Trophoblast cell (in vitro differentiated cells and primary cell): ENCODE measurements at regions not wholly inside any gene's neighbourhood (a gene's known extent, or its start where the extent isn't known, plus 50 kb on each side); places are given as distances from the start of the nearest gene placed in this dataset.

Experiments
- DNase-seq, 2 donors: peaks; one replicate each; pipeline ENCODE4 v3.0.0-alpha.2; 2016
- H2AFZ ChIP-seq: 2 replicates; pipeline ENCODE4 v1.6.1; 2013; ENCODE audit warnings: low read length, moderate library complexity, mild to moderate bottlenecking; ENCODE audit not compliant: insufficient read depth, poor library complexity
- H2AK5ac ChIP-seq: 2 replicates; pipeline ENCODE4 v1.6.1; 2013; ENCODE audit warnings: mild to moderate bottlenecking, low read length
- H2BK120ac ChIP-seq: 2 replicates; pipeline ENCODE4 v1.6.1; 2013; ENCODE audit warnings: low read length, mild to moderate bottlenecking, moderate library complexity; ENCODE audit not compliant: insufficient read depth, poor library complexity
- H2BK12ac ChIP-seq: 2 replicates; pipeline ENCODE4 v1.6.1; 2013; ENCODE audit warnings: mild to moderate bottlenecking, low read length, moderate library complexity
- H2BK5ac ChIP-seq: 2 replicates; pipeline ENCODE4 v1.6.1; 2013; ENCODE audit warnings: low read length, low read depth, moderate library complexity, mild to moderate bottlenecking; ENCODE audit not compliant: poor library complexity
- H3K14ac ChIP-seq: 2 replicates; pipeline ENCODE4 v1.6.1; 2013; ENCODE audit warnings: mild to moderate bottlenecking, low read length
- H3K18ac ChIP-seq: 2 replicates; pipeline ENCODE4 v1.6.1; 2013; ENCODE audit warnings: mild to moderate bottlenecking, low read length
- H3K23ac ChIP-seq: 2 replicates; pipeline ENCODE4 v1.6.1; 2013; ENCODE audit warnings: low read length
- H3K27ac ChIP-seq: 2 replicates; pipeline ENCODE4 v1.5.1; 2013; ENCODE audit warnings: low read depth, mild to moderate bottlenecking, inconsistent platforms, low read length, moderate library complexity
- H3K27me3 ChIP-seq: 2 replicates; pipeline ENCODE4 v1.6.1; 2013; ENCODE audit warnings: inconsistent platforms, mild to moderate bottlenecking, low read length, moderate library complexity; ENCODE audit not compliant: insufficient read depth
- H3K36me3 ChIP-seq, 2 experiments: 1 replicate in 1 of 2; 2 replicates in 1 of 2; pipeline ENCODE4 v1.6.1; 2013; ENCODE audit warnings: low read length in 2 of 2, mild to moderate bottlenecking in 2 of 2, moderate library complexity in 1 of 2; ENCODE audit not compliant: insufficient read depth in 2 of 2, control insufficient read depth in 1 of 2
- H3K4ac ChIP-seq: 2 replicates; pipeline ENCODE4 v1.6.1; 2013; ENCODE audit warnings: low read depth, mild to moderate bottlenecking, low read length, moderate library complexity
- H3K4me1 ChIP-seq, 2 experiments: 1 replicate in 1 of 2; 2 replicates in 1 of 2; pipeline ENCODE4 v1.6.1; 2013; ENCODE audit warnings: low read length in 2 of 2, mild to moderate bottlenecking in 2 of 2, moderate library complexity in 1 of 2; ENCODE audit not compliant: insufficient read depth in 2 of 2, control insufficient read depth in 1 of 2
- H3K4me2 ChIP-seq: 2 replicates; pipeline ENCODE4 v1.6.1; 2013; ENCODE audit warnings: inconsistent platforms, mild to moderate bottlenecking, low read length, moderate library complexity
- H3K4me3 ChIP-seq: 2 replicates; pipeline ENCODE4 v1.5.1; 2013; ENCODE audit warnings: mild to moderate bottlenecking, low read depth, low read length, inconsistent platforms
- H3K79me1 ChIP-seq: one replicate; pipeline ENCODE4 v1.6.1; 2013; ENCODE audit warnings: low read length
- H3K79me2 ChIP-seq: 2 replicates; pipeline ENCODE4 v1.6.1; 2013; ENCODE audit warnings: low read length, mild to moderate bottlenecking; ENCODE audit not compliant: control insufficient read depth, insufficient read depth, poor library complexity
- H3K9ac ChIP-seq: 2 replicates; pipeline ENCODE4 v1.6.1; 2013; ENCODE audit warnings: mild to moderate bottlenecking, low read length
- H3K9me3 ChIP-seq: 2 replicates; pipeline ENCODE4 v1.6.1; 2013; ENCODE audit warnings: low read depth, mild to moderate bottlenecking, control low read depth, inconsistent platforms, low read length; ENCODE audit not compliant: insufficient read depth
- H4K12ac ChIP-seq: 2 replicates; pipeline ENCODE4 v1.6.1; 2013; ENCODE audit warnings: low read depth, mild to moderate bottlenecking, low read length, moderate library complexity
- H4K8ac ChIP-seq: 2 replicates; pipeline ENCODE4 v1.6.1; 2013; ENCODE audit warnings: low read depth, mild to moderate bottlenecking, low read length, moderate library complexity
- H4K91ac ChIP-seq: one replicate; pipeline ENCODE4 v1.6.1; 2013; ENCODE audit warnings: low read depth, mild to moderate bottlenecking, low read length, moderate library complexity
- WGBS: extraction: QIAGEN DNeasy Blood & Tissue Kit; methylation state at CpG from one replicate; pipeline ENCODE4 v1.1.7; 2013; ENCODE audit warnings: missing lambda C conversion rate; ENCODE audit not compliant: insufficient read length, insufficient coverage; ENCODE audit errors: extremely low coverage; 5-methylcytosine and 5-hydroxymethylcytosine counted together

- no CpG with 5 or more reads among the region's 14 CpGs for WGBS
- no peaks in the 10 kb centered on the region for H3K4me1 ChIP-seq
- no peak overlapping the region for H3K23ac ChIP-seq
- H3K79me1 ChIP-seq: no peaks in the 10 kb centered on the region
- H3K4me3 ChIP-seq: no peak overlapping the region
- no peak overlapping the region for H2AK5ac ChIP-seq
- no peak for DNase-seq
- H3K9ac ChIP-seq: no peak overlapping the region
- H3K79me2 ChIP-seq: no peaks in the 10 kb centered on the region
- H2BK5ac ChIP-seq: no peak overlapping the region
- H3K36me3 ChIP-seq: no peaks in the 10 kb centered on the region
- H3K4ac ChIP-seq: no peak overlapping the region
- no peak overlapping the region for H2BK12ac ChIP-seq
- no peak overlapping the region for H4K91ac ChIP-seq
- H3K14ac ChIP-seq: no peak overlapping the region
- no peak overlapping the region for H4K12ac ChIP-seq
- H3K27ac ChIP-seq: no peak overlapping the region
- no peak overlapping the region for H3K4me2 ChIP-seq
- no peak overlapping the region for H2AFZ ChIP-seq
- no peak overlapping the region for H3K18ac ChIP-seq
- peaks cover 12% of the 10 kb centered on the region for H3K9me3 ChIP-seq
- H2BK120ac ChIP-seq: no peak overlapping the region
- H3K27me3 ChIP-seq: no peaks in the 10 kb centered on the region
- no peak overlapping the region for H4K8ac ChIP-seq
Observed at GRCh38 chr10:131495892-131496291, 184.4 kb upstream of the TCERG1L start.

GRCh38 chr10:131496351-131497052 is 185.0 kb upstream of the TCERG1L start:
- Histone ChIP-seq H4K8ac (no peak overlapping the region), H4K91ac (no peak overlapping the region), H3K36me3 (no peaks in the 10 kb centered on the region), H3K79me2 (no peaks in the 10 kb centered on the region), H2BK5ac (no peak overlapping the region), H3K18ac (no peak overlapping the region), H3K23ac (no peak overlapping the region), H2BK120ac (no peak overlapping the region), H3K9ac (no peak overlapping the region), H2AK5ac (no peak overlapping the region), H3K4me3 (peak overlapping the region; percentile 40), H3K79me1 (no peaks in the 10 kb centered on the region), H3K4me1 (no peaks in the 10 kb centered on the region), H2BK12ac (no peak overlapping the region), H3K27ac (no peak overlapping the region), H3K4ac (no peak overlapping the region), H4K12ac (no peak overlapping the region), H3K14ac (no peak overlapping the region), H3K9me3 (peaks cover 15% of the 10 kb centered on the region), H3K4me2 (no peak overlapping the region), H2AFZ (no peak overlapping the region), H3K27me3 (no peaks in the 10 kb centered on the region)
- no peak for DNase-seq
- WGBS: no CpG with 5 or more reads among the region's 16 CpGs

GRCh38 chr10:131499566-131499965 is 188.0 kb upstream of the TCERG1L start:
- WGBS: no CpG with 5 or more reads among the region's 3 CpGs
- H2AFZ ChIP-seq: no peak overlapping the region
- H3K79me2 ChIP-seq: no peaks in the 10 kb centered on the region
- no peaks in the 10 kb centered on the region for H3K36me3 ChIP-seq
- no peaks in the 10 kb centered on the region for H3K4me1 ChIP-seq
- no peak overlapping the region for H3K4me2 ChIP-seq
- H3K79me1 ChIP-seq: no peaks in the 10 kb centered on the region
- no peak overlapping the region for H2AK5ac ChIP-seq
- no peak overlapping the region for H3K18ac ChIP-seq
- H2BK12ac ChIP-seq: no peak overlapping the region
- H2BK5ac ChIP-seq: no peak overlapping the region
- no peak overlapping the region for H3K27ac ChIP-seq
- no peaks in the 10 kb centered on the region for H3K27me3 ChIP-seq
- DNase-seq: no peak
- H3K23ac ChIP-seq: no peak overlapping the region
- H3K9ac ChIP-seq: no peak overlapping the region
- H3K14ac ChIP-seq: no peak overlapping the region
- no peak overlapping the region for H2BK120ac ChIP-seq
- no peak overlapping the region for H3K4me3 ChIP-seq
- H4K91ac ChIP-seq: no peak overlapping the region
- no peak overlapping the region for H4K12ac ChIP-seq
- H3K9me3 ChIP-seq: peaks cover 18% of the 10 kb centered on the region
- H4K8ac ChIP-seq: no peak overlapping the region
- H3K4ac ChIP-seq: no peak overlapping the region

GRCh38 chr10:131500181-131500580 is 188.7 kb upstream of the TCERG1L start:
- H2AFZ ChIP-seq: no peak overlapping the region
- H3K18ac ChIP-seq: no peak overlapping the region
- H4K8ac ChIP-seq: no peak overlapping the region
- H3K4me3 ChIP-seq: no peak overlapping the region
- H2BK120ac ChIP-seq: no peak overlapping the region
- no CpG with 5 or more reads among the region's 9 CpGs for WGBS
- H3K27ac ChIP-seq: no peak overlapping the region
- no peak overlapping the region for H3K4me2 ChIP-seq
- no peaks in the 10 kb centered on the region for H3K27me3 ChIP-seq
- no peak overlapping the region for H3K14ac ChIP-seq
- H3K36me3 ChIP-seq: no peaks in the 10 kb centered on the region
- peaks cover 18% of the 10 kb centered on the region for H3K9me3 ChIP-seq
- H2BK12ac ChIP-seq: no peak overlapping the region
- H3K79me1 ChIP-seq: no peaks in the 10 kb centered on the region
- H4K12ac ChIP-seq: no peak overlapping the region
- H2AK5ac ChIP-seq: no peak overlapping the region
- H4K91ac ChIP-seq: no peak overlapping the region
- no peak overlapping the region for H3K9ac ChIP-seq
- no peak overlapping the region for H3K4ac ChIP-seq
- DNase-seq: no peak
- H3K79me2 ChIP-seq: no peaks in the 10 kb centered on the region
- no peak overlapping the region for H2BK5ac ChIP-seq
- H3K23ac ChIP-seq: no peak overlapping the region
- no peaks in the 10 kb centered on the region for H3K4me1 ChIP-seq
